Superior temporal gyrus (tissue), 1 donor: ENCODE measurements at regions not wholly inside any gene's neighbourhood (a gene's known extent, or its start where the extent isn't known, plus 50 kb on each side); places are given as distances from the start of the nearest gene placed in this dataset.
"Not testable (repeated sequence)": the region's sequence is repeated elsewhere in the genome, so short reads cannot be mapped to it uniquely, and the experiment has no call there.

Source experiments
- DNase-seq: peaks from one replicate; pipeline ENCODE4 v3.0.0-alpha.2; 2016; ENCODE audit errors: extremely low spot score

DNA sequence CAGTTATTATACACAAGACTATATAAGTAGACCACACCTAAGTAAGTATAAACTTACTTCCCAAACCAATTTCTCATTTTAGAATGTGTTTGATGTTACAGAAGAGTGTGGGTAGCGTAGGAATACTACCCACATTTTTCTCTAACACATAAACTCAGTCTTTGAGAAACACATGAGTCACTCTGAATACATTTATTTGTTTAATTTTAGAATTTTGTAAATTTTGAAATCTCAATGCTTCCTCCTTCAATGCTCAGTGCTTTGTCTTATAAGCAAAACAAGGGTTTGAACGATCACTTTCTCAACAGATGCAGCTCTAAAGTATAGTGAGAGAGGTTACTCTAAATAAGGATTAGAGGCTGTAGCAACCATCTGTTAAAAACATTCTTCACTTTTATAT is 700.8 kb downstream of the SI start:
- peak; percentile 20 for DNase-seq

DNA sequence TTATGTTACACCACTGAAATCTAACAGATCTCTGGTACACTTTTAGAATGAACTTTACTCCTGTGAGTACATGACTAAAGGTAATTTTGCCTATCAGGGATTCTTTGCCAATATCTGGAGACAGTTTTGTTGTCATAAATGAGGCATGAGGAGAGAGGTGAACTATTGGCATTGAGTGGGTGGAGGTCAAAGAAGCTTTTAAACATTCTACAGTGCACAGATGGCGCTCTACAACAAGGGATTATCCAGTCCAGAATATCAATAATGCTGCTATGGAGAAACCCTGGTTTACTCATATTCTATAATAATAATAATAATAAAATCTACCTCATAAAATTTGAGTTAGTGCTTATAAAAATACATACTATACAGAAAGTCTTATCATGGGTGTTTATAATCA is 702.3 kb downstream of the SI start:
- no peak for DNase-seq

DNA sequence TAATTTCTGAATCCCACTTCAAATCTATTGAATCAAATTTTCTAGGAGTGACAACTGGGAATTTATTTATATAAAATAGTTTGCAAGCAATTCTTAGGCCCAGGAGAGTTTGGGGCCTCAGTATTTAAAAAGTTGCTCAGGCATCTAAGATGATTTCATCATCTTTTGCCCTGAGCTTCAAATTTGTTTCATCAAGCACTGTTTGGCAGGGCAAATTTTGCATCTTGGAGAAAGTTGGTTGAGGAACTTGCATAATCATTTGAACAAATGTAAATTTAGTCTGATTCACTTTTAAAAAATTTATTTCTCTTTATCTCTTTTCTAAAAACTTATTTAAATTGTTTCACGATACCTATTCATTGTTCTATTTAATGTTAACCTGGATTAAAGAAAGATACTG is 702.8 kb downstream of the SI start:
- no peak for DNase-seq

DNA sequence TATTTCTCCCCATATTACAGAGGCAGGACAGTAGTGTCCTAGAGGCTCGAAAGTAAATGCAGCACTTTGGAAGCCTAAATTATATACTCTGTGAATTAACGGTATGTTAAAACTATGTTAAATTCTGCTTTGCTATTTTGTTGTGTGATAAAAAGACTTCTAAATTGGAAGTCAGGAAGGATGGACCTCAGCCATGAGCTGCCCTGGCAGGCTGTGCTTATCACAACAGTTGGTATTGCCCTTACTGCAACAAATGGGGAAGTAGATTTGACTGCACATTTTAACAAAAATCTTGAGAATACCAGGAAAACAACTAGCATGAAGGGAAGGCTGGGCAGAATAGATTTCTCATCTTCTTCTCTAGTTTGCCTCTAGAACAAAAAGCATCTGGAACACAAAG is 706.6 kb downstream of the SI start:
- DNase-seq, result no peak

DNA sequence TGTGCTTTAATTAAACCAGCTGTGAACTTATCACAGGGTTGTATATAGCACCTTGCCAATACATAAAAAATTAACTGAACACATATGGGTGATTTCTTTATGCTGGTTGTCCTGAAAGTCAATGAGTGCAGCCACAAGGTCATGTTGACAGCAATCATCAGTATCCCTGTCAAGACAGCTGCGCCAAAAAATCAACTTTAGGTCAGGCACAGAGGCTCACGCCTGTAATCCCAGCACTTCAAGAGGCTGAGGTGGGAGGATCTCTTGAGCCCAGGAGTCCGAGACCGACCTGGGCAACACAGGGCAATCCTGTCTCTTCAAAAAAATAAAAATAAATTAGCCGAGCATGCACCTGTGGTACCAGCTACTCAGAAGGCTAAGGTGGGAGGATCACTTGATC is 707.3 kb downstream of the SI start:
- no peak for DNase-seq

DNA sequence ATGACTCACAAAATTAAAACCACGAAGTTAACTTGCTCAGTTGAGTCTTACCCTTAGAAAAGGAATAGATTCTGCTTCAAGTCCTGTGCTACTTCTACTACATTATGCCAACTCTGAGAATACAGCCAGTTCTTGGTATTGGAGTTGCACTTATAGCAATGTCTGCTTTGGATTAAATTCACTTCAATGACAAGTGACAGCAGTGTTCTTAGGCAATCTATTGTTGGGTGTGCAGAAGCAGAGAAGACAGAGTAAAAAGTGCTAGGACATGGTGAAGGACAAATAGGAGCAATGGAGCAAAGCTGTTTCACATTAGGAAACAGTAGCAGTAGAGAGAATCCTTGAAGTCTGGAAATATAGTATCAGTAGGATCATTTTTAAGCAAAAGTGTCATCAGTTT is 713.1 kb downstream of the SI start:
- no peak for DNase-seq

DNA sequence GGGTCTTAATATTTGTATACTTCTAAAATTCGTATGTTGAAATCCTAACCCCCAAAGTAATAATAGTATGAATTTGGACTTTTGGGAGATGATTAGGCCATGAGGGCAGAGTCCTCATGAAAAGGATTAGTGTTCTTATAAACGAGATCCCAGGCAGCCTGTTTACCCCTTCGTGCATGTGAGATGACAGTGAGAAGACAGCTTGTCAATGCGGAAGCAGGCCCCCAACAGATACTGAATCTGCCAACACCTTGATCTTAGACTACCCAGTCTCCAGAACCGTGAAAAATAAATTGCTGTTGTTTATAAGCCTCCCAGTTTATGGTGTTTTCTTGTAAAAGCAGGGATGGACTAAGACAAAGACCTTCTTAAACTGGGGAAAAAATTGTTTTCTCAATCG is 714.2 kb downstream of the SI start:
- no peak for DNase-seq

DNA sequence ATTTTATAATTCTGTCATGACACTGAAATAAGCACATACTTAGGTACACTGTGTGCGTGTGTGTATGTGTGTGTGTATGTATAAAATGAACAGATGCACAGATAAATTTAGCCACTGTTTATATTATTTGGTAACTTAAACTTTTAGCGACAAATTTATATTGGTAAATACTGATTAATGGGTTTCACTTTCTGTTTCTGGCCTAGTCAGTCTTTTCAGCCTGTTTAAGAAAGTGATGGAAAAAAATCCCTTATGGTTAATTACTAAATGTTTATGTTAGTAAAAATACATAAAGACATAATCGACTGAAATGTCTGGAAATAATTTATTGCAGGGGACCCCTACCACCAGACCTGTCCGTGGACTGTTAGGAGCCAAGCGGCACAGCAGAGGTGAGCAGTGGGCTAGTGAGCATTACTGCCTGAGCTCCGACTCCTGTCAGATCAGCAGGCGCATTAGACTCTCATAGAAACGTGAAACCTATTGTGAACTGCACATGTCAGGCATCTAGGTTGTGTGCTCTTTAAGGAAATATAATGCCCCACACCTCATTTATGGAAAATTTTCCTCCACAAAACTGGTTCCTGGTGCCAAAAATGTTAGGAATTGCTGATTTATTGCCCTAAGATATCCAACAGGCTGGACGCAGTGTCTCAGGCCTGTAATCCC is 717.4 kb downstream of the SI start:
- DNase-seq, result no peak

DNA sequence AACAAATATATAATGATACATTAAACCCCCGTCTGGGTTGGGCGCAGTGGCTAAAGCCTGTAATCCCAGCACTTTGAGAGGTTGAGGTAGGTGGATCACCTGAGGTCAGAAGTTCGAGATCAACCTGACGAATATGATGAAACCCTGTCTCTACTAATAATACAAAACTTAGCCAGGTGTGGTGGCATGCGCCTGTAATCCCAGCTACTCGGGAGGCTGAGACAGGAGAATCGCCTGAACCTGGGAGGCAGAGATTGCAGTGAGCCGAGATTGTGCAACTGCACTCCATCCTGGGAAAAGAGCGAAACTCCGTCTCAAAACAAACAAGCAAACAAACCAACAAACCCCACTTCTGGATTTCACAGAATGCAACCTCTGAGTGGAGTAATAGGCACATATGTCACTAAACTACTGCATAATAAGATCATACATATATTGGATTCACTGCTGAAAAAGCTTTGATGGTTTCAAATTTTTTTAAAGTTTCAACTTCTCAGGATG is 718.2 kb downstream of the SI start:
- DNase-seq, result no peak

DNA sequence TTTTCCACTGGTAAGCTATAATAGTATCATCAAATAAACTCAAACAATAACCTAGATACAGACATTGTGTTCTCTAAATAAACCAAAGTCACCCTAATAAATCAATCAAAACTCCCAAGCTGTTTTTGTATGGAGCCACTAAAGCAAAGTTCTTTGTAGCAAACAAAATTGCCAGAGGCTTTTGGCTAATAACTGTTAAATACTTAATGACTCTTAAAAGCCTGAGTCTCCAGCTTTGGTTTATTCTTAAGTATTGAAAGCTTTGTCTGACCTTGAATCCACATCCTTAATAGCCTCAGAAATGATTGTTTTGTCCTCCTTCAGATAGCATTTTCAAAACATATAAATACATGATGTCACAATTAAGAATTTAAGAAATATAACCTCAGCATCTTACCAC is 725.3 kb downstream of the SI start:
- no peak for DNase-seq

DNA sequence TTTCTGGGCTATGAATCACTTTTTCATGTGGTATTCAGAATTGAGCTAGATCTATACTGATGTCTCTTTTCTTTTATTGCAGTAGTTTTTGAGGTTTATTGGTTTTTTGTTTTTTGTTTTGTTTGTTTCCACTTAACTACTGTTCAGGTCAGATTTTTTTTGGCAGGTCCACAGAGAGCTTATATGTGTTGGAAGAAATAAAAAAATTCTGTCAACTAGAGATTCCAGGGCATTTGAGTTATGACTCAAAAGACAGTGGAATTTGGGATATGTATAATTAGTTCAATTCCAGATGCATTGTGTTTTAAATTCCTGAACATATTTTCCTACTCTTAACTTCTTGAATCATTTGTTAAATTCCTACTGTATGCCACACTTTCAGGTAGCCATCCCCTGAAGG is 727.2 kb downstream of the SI start:
- no peak for DNase-seq

DNA sequence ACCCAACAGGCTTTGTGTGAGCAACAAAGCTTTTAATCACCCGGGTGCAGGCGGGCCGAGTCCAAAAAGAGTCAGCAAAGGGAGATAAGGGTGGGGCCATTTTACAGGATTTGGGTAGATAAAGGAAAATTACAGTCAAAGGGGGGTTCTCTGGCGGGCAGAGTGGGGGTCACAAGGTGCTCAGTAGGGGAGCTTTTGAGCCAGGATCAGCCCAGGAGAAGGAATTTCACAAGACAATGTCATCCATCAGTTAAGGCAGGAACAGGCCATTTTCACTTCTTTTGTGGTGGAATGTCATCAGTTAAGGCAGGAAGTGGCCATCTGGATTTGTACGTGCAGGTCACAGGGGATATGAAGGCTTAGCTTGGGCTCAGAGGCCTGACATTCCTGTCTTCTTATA is 736.1 kb downstream of the SI start:
- DNase-seq, result not testable (repeated sequence)

DNA sequence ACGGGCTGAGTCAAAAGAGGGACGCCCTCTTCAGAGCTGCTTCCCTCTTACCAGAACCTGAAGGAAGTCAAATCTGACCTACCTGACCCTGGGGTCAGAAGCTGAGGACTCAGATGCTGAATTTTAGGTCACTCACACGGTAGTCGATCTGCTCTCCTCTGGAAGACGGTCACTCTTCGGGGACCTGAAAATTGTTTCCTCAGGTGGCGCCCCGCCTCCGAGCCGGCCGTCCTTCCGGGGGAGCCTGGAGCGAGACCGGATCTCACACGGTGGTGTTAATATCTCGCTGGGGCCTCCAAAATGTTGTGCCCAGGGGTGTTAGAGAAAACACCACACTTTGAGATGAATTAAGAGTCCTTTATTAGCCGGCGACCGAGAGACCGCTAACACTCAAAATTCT is 737.2 kb downstream of the SI start:
- DNase-seq, result no peak

DNA sequence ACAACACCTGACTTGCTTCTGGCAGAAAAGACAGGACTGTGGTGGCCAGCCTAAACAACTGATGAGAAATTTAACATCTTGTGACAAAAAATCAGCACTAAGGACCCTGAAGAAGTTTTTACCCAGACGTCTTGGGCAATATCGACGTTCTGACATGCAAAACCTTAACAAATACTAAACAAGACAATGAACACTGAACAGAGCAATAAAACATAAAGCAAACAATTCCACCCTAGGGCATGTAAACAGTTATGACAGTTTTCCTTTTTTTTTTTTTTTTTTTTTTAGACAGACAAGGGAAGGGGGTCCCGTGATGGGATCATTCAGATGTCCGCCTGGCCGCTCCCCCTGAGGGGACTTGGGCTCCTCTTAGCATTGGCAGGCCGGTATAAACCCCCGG is 738.0 kb downstream of the SI start:
- DNase-seq, result no peak

DNA sequence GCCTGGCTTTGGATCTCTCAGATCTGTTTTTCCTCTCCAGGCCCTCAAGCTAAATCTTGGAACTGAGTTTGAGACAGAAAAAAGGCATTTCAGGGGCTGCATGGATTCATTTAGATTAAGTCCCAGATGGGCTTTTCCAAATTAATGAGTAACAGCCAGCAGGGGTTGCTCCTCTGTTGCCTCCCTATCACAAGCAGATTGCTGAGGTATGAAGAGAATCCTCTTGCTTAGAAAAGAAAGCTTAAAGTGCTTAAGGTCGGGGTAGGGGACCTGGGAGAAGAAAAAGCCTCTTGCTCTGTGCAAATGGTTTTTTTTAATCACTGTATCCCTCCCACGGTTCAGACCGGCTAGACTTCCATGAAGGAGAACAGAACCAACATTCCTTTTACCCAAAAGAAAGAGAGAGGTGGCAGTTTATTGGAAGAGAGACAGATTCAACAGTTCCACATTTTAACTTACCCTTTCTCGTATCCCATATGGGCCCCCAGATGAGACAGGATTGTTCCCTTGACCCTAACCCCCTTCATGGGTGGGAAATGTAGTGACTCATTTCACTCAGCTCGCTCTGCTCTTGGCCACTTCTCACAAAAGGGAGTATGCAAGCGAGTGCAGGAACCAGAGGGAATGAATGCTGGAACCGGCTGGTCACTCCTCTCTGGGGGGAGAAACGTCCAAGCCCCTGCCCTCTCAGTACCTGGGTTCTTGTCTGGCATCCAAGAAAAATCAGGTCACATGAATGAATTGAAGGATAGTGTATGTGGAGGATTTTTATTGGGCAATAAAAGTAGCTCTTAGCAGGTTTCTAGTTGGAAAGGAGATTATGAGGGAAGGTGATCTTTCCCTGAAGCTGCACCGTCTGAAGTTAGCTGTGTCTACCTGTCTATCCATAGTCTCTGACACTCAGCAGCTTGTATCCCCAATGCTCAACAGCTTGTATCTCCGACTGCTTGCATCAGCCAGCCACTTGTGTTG is 745.2 kb downstream of the SI start:
- DNase-seq, result no peak

DNA sequence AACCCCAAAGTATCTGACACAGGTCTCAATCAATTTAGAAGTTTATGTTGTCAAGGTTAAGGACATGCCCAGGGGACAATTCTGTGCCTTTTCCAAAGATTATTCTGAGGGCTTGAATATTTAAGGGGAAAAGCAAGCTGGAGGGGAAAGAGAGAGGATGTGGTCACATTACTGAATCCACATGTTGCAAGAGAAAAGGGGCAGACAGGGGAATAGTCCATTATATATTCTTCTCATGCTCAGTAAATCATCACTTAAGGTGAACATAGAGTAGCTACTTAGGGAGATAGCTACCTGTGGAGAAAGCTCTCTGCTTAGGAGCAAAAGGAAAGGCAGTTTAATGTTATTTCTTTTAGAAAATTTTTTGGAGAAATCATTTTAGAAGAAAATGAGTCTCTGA is 751.6 kb downstream of the SI start:
- DNase-seq, result no peak

DNA sequence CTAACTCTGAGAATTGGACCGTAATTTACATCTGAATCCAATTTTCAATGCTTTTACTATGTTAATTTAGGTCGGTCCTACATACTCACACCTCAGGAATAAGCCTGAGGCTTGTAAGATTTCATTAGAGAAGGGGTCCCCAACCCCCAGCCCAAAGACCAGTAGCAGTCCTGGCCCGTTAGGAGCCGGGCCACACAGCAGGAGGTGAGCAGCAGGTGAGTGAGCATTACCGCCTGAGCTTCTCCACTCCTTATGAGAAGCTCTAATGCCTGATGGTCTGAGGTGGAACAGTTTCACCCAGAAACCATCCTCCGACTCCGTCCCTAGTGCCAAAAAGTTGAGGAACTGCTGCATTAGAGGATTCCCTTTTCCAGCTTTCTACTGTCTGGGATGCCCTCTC is 757.3 kb downstream of the SI start:
- no peak for DNase-seq

DNA sequence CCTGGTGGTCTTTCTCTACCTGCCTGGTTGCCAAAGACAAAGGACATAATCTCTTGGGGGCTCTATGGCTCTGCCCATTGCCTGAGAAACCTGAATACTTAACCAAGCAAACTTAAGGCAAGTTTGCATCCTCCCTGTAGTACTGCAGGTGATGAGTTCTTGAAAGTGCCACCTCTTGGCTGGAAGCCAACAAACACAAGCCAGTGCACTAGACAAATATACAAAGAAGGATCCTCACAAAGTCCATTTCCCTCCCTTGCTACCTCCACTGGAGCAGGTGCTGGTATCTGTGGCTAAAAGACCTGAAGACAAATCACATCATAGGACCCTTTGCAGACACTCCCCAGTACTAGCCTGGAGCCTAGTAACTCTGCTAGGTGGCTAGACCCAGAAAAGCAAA is 772.3 kb downstream of the SI start:
- DNase-seq, result no peak

DNA sequence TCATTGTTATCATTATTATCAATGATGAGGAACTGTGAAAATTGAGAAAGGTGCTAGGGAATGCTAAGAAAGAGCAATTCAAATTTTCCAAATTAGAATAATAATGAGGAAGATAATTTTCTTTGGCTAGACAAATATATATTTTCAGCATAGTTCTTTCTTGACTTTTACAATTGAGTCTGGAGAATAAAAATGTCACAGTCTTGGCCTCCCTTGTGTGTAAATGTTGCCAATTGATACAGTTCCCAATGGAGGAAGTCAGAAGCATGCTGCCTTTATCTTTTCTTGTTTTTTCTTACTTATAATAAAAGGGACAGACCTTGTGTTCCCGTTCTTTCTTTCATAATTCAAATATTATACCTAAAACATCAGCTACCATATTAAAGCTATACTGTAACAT is 774.4 kb downstream of the SI start:
- DNase-seq, result no peak

DNA sequence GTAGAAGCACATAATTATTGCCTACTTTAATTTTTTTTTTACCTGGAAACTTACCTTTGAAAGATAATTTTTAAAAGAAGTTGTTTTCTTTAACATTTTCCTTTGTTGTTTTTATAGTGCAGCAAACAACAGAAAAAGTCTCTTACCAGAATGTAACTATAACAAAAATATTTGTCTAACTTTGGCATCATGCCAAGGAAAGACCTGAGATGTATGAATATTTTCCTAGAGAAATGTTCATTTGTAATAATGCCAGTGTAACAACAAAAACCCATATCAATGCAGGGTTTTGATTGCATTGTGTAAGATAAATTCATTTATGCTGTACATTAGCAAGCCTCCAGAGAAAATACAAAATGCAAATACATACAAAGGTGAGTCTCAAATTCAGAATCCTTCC is 775.7 kb downstream of the SI start:
- no peak for DNase-seq

DNA sequence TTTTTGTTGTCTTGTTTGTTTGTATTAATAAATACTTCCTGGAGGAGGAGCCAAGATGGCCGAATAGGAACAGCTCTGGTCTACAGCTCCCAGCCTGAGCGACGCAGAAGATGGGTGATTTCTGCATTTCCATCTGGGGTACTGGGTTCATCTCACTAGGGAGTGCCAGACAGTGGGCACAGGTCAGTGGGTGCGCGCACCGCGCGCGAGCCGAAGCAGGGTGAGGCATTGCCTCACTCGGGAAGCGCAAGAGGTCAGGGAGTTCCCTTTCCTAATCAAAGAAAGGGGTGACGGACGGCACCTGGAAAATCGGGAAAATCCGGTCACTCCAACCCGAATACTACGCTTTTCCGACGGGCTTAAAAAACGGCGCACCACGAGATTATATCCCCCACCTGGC is 786.8 kb downstream of the SI start:
- not testable (repeated sequence) for DNase-seq

DNA sequence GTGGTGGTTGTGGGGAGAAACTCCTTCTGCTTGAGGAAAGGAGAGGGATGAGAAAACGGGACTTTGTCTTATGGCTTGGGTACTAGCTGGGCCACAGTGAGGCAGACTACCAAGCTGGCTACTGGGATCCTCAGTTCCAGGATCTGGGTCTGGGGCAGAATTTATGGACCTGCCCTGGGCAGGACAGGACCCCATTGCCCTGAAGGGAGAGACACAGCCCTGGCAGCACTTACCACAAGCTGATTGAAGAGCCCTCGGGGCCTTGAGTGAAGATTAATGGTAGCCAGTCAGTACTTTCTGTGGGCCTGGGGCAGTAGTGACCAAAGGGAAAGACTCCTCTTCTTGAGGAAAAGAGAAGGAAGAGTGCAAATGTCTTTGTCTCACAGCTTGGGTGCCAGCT is 799.7 kb downstream of the SI start:
- no peak for DNase-seq

DNA sequence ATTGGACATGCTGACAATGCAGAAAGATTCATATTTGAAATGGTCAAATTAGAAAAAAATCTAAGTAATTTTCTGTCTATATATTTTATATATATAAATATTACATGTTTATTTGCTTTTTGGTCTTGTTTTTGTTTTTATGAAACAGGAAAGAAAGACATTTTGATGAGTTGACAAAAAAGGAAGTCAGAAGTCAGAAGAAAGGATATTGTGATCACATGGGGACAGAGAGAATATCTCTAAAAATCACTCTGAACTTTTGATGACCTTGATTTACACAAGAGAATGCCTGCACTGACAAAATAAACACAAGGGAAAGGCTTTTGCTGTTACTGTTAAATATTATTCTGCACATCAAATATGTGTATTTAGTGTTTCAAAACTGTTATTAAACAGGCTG is 811.2 kb downstream of the SI start:
- DNase-seq, result no peak
